Heart left ventricle (tissue), 16 donors: ENCODE measurements at regions not wholly inside any gene's neighbourhood (a gene's known extent, or its start where the extent isn't known, plus 50 kb on each side); places are given as distances from the start of the nearest gene placed in this dataset.

ENCODE experiments used
- ATAC-seq, 4 donors: fragments of 200-7000 bp; cut with Tn5 transposase; one replicate each; pipeline ENCODE4 v1.9.1; 2020 to 2022; ENCODE audit warnings: moderate library complexity in 4 of 4, mild to moderate bottlenecking in 3 of 4, moderate number of reproducible peaks in 1 of 4
- DNase-seq, 5 donors: peaks; one replicate each; pipeline ENCODE4 v3.0.0-alpha.2; 2020
- H3K27ac ChIP-seq, 12 donors: fragments of 200-600 bp; sonication (generic) in 4 of 12; one replicate each; pipeline versions ENCODE4 v1.5.0 to v1.8.0; 2016 to 2022; ENCODE audit warnings: mild to moderate bottlenecking in 2 of 12
- H3K27me3 ChIP-seq, 9 donors: fragments of 200-600 bp; sonication (generic) in 2 of 9; one replicate each; pipeline versions ENCODE4 v1.5.1 to v1.8.0; 2016 to 2022; ENCODE audit warnings: mild to moderate bottlenecking in 3 of 9
- H3K36me3 ChIP-seq, 9 donors: fragments of 200-600 bp; sonication (generic) in 2 of 9; one replicate each; pipeline versions ENCODE4 v1.5.0 to v1.8.0; 2018 to 2022; ENCODE audit warnings: mild to moderate bottlenecking in 2 of 9
- H3K4me1 ChIP-seq, 12 donors: fragments of 200-600 bp; sonication (generic) in 4 of 12; one replicate each; pipeline versions ENCODE4 v1.5.0 to v1.8.0; 2016 to 2022; ENCODE audit warnings: mild to moderate bottlenecking in 3 of 12
- H3K4me3 ChIP-seq, 12 donors: fragments of 200-600 bp; sonication (generic) in 4 of 12; one replicate each; pipeline versions ENCODE4 v1.5.0 to v1.8.0; 2017 to 2022; ENCODE audit warnings: mild to moderate bottlenecking in 9 of 12, moderate library complexity in 4 of 12
- H3K9me3 ChIP-seq, 12 donors: fragments of 200-600 bp; sonication (generic) in 4 of 12; one replicate each; pipeline versions ENCODE4 v1.5.0 to v1.8.0; 2016 to 2022; ENCODE audit warnings: mild to moderate bottlenecking in 1 of 12
- CTCF ChIP-seq, 12 donors: fragments of 200-600 bp; sonication (generic) in 4 of 12; IDR thresholded peaks; one replicate each; pipeline versions ENCODE4 v1.5.0 to v1.8.0; 2018 to 2022; ENCODE audit warnings: antibody characterized with exemption in 12 of 12, mild to moderate bottlenecking in 5 of 12
- POLR2A ChIP-seq, 2 donors: fragments of 450-650 bp; IDR thresholded peaks; one replicate each; pipeline ENCODE4 v1.6.1; 2017; ENCODE audit warnings: antibody characterized with exemption in 2 of 2, mild to moderate bottlenecking in 2 of 2, moderate library complexity in 2 of 2
- WGBS, 4 donors: extraction: QIAGEN DNeasy Blood & Tissue Kit in 2 of 4; methylation state at CpG; one replicate each; pipeline versions ENCODE4 v1.1.5 to v1.1.7; 2013 to 2018; 5-methylcytosine and 5-hydroxymethylcytosine counted together
- intact Hi-C, 10 donors: fragments of 100-400 bp; cut with DNase I; formaldehyde crosslinking; loops; one replicate each; pipeline versions ENCODE4 v1.11.1 to v1.14.2; 2022
- donor health status: ischemic (EF 13 %, LVEDD 7.1; RV severe dilation, severe dysfunction).
- donor health status: healthy with polysubstance abuse.
- donor health status: DM: no; HTN: yes; CAD: no.
- donor health status: DM: no; HTN: no; CAD: no.
- donor health status: ischemic (EF 25% LVEDD 6.9; RV normal size, moderate dysfunction).
- donor health status: ischemic (EF 25% LVEDD 5.7; RV mildly dilated, moderate dysfunction).
- donor health status: healthy.
- donor health status: DM: yes; HTN: yes; CAD: no.
- donor health status: ischemic (EF 35%, LVEDD 5.7; RV mildly dilated, moderate dysfunction).
- donor health status: nonischemic (EF 11% LVEDD 7.7; RV severe dilation, severe dysfunction).
- donor health status: DM: yes; HTN: yes; CAD: no.
- donor health status: PGD.
- donor health status: ischemic (EF 29% LVEDD 5.4; RV normal size, mild dysfunction).
- donor health status: nonischemic (EF 23%, LVEDD 6.1; RV moderate dilation, normal function).

GRCh38 chrX:65920620-65921019, 119.3 kb downstream of the VSIG4 start:
- TF ChIP-seq POLR2A (IDR thresholded peaks at IDR 0.05), result no peak
- Histone ChIP-seq H3K4me1 (peaks cover 0 to 12% (median 0%) of the 10 kb centered on the region in 12 donors), H3K27ac (no peak overlapping the region), H3K36me3 (no peaks in the 10 kb centered on the region), H3K4me3 (no peak overlapping the region), H3K9me3 (peaks cover 0 to 6% (median 0%) of the 10 kb centered on the region in 12 donors), H3K27me3 (peaks cover 0 to 73% (median 0%) of the 10 kb centered on the region in 9 donors)
- ATAC-seq (no peak), DNase-seq (no peak)
- intact Hi-C loops, result no loop called here
- 0 to 16% (median 7%) methylated on average over 1 of the region's 1 CpG for WGBS, 4 donors

GRCh38 chrX:65910899-65911298, 129.0 kb downstream of the VSIG4 start:
- no peaks in the 10 kb centered on the region for H3K4me1 ChIP-seq
- no peak for TF ChIP-seq CTCF (IDR thresholded peaks at IDR 0.05)
- TF ChIP-seq POLR2A (IDR thresholded peaks at IDR 0.05), result no peak
- DNase-seq, result no peak
- H3K27me3 ChIP-seq, result peaks cover 0 to 5% (median 0%) of the 10 kb centered on the region in 9 donors
- no peak overlapping the region for H3K27ac ChIP-seq
- no peaks in the 10 kb centered on the region for H3K36me3 ChIP-seq
- ATAC-seq, result no peak
- H3K9me3 ChIP-seq, result no peaks in the 10 kb centered on the region
- WGBS, 4 donors, result 67 to 86% (median 77%) methylated on average over 3 of the region's 3 CpGs
- intact Hi-C loops, result no loop called here
- no peak overlapping the region for H3K4me3 ChIP-seq

- 70 to 86% (median 73%) methylated on average over 1 of the region's 1 CpG for WGBS, 4 donors
- Histone ChIP-seq H3K4me3 (no peak overlapping the region), H3K36me3 (no peaks in the 10 kb centered on the region), H3K27ac (no peak overlapping the region), H3K4me1 (no peaks in the 10 kb centered on the region), H3K27me3 (peaks cover 0 to 36% (median 0%) of the 10 kb centered on the region in 9 donors), H3K9me3 (no peaks in the 10 kb centered on the region)
- ATAC-seq, result no peak
- no peak for DNase-seq
- intact Hi-C loops, result loop anchor here in 1 of 10 donors (10.0 kb wide), 1 partner anchor 59 kb away; no protein-coding TSS in a partner anchor
- TF ChIP-seq POLR2A (IDR thresholded peaks at IDR 0.05), result no peak
- TF ChIP-seq CTCF (IDR thresholded peaks at IDR 0.05), result no peak
These were observed 136.1 kb downstream of the VSIG4 start for GRCh38 chrX:65903750-65904149.

GRCh38 chrX:65902011-65902410, 137.9 kb downstream of the VSIG4 start:
- no peaks in the 10 kb centered on the region for H3K36me3 ChIP-seq
- TF ChIP-seq POLR2A (IDR thresholded peaks at IDR 0.05) (no peak), CTCF (IDR thresholded peaks at IDR 0.05) (no peak)
- H3K27me3 ChIP-seq, result peaks cover 0 to 54% (median 0%) of the 10 kb centered on the region in 9 donors
- 52 to 66% (median 59%) methylated on average over 3 of the region's 3 CpGs for WGBS, 4 donors
- intact Hi-C loops, result loop anchor here in 1 of 10 donors (10.0 kb wide), 1 partner anchor 57 kb away; no protein-coding TSS in a partner anchor
- DNase-seq, result no peak
- H3K27ac ChIP-seq, result no peak overlapping the region
- no peaks in the 10 kb centered on the region for H3K4me1 ChIP-seq
- H3K9me3 ChIP-seq, result no peaks in the 10 kb centered on the region
- no peak for ATAC-seq
- H3K4me3 ChIP-seq, result no peak overlapping the region
